GM19043 (cell line): ENCODE measurements at regions not wholly inside any gene's neighbourhood (a gene's known extent, or its start where the extent isn't known, plus 50 kb on each side); places are given as distances from the start of the nearest gene placed in this dataset.
A peak's percentile ranks its signal among the peaks of the same experiment; 100 is the strongest.

Experiments
- ATAC-seq: cut with Tn5 transposase; IDR thresholded peaks from one replicate; pipeline ENCODE4 v1.9.1; 2021; ENCODE audit warnings: low read depth; ENCODE audit not compliant: unreplicated experiment

DNA sequence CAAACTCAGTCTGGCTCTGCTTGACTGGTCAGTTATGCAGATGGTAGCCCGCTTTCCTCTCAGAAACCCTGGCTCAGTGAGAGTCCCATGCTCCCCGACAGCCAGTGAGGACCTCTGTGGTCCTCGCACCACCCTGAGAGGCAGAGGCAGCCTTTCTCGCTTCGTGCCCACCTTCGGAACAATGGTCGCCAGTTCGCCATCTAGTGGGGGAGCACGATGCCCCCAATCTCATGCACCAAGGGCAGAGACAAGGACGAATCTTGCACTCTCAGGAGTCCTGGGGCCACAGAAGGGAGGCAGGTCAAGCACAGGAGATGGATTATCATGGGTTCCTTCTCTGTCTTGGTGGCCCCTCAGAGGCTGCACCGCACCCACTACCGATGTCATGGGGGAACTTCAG, 75.2 kb downstream of the RHCG start:
- no peak for ATAC-seq

DNA sequence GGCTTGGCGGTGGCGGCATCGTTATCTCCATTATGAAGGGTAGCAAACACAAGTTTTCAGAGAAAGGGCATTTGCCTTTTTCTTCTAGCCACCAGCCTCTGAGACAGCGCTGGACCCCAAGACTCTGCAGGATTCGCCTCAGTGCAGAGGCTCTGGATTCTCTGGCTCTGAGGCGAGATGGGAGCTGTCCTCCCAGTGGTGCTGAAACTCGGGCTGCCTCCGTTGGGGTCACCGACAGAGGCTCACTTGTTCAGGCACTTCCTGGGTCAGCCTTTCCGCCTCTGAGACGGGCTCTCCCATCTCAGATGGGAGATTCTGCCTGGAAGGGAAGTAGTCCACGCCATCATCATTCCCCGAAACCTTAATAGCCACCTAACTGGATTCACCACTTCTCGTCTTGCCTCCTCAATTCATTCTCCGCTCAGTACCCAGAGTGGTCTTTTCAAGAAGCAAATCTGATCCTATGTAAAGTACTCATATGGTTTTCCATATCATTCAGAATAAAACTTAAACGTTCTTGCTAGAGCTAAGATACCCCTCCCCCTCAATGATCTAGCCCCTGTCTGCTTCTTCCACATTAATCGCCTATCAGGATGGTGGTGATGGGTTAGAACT, 76.9 kb downstream of the RHCG start:
- no peak for ATAC-seq

DNA sequence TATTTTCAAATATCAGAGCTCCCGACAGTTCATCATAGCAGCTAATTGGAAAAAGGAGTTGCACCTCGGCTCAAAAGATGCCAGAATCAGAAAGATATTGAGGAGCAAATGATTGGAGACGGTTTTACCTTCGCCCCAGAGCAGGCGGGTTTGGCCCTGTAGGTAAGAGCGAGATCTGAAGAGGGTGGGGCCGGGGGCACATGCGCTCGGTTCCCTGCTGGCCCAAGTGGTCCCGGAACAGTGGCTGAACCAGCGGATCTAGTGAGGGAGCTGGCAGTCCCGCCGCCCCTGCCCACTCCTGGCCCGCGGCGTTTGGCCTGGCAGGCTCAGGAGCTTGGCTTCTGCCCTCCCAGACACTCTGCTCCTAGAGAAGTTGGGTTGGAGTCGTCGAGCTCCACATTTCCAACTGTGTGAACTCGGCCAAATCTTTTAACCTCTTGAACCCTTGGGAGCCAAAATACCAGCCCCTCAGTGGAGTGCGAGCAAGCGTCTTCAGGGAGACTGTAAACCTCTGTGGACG, 79.1 kb downstream of the RHCG start:
- ATAC-seq = no peak

GRCh38 chr15:89416339-89417183, 79.8 kb downstream of the RHCG start:
- ATAC-seq = peak; percentile 87

GRCh38 chr15:89414571-89414970, 79.9 kb upstream of the POLG start:
- ATAC-seq = no peak

GRCh38 chr15:89413877-89414276, 79.3 kb upstream of the POLG start:
- no peak for ATAC-seq

DNA sequence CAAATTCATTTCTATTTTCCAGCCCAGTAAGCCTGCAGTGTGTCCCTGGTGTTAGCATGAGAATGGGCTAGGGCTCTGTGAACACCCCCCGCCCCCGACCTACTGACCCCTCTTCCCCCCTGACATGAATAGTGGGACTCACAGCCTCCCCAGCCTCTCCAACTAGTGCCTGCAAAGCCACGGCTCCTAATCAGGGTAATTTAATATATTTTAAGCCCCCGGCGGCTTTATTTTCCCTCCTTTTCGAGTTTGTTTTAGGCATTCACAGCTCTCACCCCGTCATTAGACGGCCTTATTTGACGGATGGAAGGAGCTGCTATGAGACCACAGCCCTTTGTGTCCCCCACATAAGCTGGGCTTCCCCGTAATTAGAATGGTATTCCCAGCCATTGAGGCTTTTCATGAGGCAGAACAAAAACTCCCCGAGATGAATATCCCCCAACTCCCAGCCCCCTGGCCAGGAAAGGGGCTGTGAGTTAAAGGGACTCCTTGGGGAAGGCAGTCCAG, 78.3 kb upstream of the POLG start:
- no peak for ATAC-seq

DNA sequence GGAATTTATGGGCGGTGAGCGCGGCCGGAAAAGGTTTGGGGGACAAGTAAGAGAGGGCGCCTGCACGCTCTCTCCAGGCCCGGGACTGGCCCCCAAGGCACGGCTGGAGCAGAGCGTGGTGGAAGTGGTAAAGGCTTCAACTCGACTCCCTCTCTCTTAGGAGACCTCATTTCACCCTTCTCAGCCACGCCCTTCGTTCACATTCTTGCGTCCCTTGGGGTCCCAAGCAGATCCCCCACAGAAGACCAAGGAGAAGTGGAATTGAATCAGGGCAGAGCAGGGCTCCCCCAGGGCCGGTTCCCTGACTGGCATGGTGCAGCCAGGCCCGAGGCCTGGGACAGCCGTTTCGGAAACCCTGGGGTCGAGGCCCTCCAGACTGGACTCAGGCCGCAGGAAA, 75.4 kb upstream of the POLG start:
- ATAC-seq = no peak

GRCh38 chr15:89409184-89410038, 74.8 kb upstream of the POLG start:
- no peak for ATAC-seq

DNA sequence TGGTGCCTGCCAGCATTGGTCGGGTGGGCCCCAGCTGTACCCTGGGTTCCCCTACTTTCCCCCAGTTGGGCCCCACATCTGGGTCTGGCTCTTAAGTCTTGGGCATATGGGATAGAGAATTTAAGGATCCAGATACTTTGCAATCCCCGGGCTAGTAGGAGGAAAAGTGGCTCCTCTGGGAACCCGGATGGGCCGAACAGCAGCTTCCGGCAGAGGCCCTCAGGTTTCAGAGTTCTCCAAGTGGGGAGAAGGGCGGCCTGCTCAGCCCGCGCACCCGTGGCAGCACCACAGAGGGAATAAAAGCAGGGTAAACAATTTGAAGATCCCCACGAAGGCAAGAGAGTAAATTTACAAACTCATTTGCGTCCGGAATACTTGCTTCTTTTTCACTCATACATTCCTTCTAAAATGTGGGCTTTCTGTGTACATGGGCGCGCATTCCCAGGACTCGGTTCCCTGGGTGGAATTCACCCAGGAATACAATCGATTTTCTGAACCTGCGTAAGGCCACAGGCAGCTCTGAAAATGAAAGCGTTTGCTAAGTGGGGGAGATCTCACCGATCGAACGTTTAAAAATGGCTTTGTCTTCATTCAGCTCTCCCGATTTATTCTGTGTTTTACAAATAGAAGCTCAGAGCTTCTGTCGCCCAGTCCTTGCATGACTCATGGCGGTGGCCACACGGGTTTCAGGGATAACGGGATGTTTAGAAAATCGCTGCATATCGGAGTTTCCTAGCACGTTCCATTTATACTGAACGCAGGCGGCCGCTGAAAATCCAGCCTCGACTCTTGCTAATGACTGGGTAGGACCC, 74.0 kb upstream of the POLG start:
- ATAC-seq = no peak

GRCh38 chr15:89406940-89407607, 72.5 kb upstream of the POLG start:
- ATAC-seq = no peak

DNA sequence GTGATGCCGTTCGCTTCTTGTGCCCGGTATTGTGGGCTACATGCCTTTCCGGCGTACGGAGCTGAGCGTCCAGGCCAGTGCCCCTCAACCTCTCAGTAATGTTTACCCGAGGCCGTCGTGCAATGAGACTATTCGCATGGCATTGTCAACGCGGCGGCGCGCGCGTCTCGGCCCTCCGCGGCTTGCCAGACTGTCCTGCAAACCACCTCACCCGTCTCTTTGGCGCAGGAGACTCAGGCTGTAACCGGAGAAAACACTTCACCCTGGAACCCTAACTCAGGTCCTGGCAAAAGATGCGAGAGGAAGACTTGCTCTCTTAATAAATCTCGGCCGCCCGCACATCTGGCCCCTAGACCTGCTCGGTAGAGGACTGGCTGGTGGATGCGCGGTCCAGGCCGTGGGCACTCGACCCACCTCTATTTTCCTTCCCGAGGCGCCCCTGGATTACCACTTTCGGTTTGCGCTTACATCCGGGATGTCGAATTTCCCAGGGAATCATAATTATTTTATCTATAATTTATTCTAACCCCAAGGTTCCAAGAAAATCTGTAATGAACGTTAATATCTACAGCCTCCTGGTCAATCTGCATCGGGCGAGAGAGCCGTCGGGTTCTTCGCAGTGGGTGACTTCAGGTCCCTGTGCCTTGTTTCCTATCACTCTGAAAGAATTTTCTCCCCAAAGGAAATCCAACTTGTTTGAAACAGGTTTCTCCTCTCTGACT, 71.8 kb upstream of the POLG start:
- no peak for ATAC-seq

- no peak for ATAC-seq
These were observed 70.9 kb upstream of the POLG start for GRCh38 chr15:89405494-89405893.

DNA sequence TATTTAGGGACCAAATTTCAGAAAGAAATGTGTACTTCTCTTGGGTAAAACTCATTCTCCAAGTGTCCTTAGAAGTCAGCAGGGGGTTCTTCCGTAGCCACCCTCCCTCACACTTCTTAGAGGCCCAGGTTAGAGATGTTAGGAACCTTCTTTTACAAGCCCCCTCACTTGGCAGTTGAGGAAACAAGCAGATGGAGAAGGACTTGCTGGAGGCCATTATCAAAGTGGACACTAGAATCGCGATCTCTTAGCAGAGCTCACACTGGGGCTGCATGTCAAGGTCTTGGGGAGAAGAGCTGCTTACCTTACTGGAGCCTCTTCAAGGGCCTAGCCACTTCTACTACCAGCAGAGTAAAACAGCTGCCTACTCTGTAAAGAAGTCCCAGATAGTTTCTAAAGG, 69.4 kb upstream of the POLG start:
- no peak for ATAC-seq

DNA sequence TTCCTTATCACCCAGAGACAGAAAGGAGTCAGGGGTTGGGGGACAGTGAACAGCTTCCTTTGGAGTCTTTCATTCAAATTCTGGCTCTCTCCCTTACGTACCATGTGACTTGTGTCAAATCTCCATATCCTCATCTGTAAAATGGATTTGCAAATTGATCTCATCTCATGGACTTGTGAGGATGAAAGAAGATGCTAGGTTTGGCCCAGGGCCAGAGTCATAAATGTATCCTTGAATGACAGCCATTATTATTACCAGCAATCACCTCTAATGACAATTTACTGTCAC, 67.8 kb upstream of the POLG start:
- no peak for ATAC-seq

- ATAC-seq = no peak
These were observed 67.2 kb upstream of the POLG start for GRCh38 chr15:89401631-89402517.

DNA sequence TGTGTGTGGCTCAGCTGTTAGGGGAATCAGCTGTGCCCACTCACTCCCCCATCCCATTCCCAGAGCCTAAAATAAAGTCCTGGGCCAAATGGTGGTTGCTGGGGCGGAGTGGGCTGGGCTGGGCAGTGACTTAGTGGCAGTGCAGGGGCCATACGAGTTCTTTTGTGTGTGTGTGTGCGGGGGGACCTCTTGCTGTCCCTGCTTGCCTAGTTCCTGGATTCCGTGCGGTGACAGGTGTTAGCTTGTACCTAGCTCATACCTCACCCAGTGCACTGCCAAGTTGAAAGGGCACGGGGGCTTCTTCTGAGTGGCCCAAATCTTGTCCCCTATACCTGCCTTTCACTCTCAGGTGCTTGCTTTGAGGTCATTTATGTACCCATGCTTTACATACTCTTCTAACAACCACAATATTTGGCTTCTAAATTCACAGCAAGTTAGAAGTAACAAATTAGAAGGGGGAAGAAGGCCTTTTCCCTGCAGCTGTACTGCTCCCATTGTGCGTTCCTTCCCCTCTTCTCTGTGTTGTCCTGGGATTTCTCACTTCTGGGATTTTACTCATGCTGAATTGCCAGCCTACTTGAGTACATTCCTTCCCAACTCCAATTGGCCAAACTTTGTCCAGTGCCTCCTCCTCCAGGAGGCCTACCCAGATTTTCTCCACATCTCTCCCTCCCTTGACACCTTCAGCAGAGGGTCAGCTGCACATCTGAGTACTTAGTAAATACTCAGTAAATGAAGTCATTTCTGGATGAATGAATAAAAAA, 66.3 kb upstream of the POLG start:
- no peak for ATAC-seq
